Mesendoderm (in vitro differentiated cells): ENCODE measurements at regions not wholly inside any gene's neighbourhood (a gene's known extent, or its start where the extent isn't known, plus 50 kb on each side); places are given as distances from the start of the nearest gene placed in this dataset.

ENCODE experiments used
- DNase-seq: peaks from one replicate; pipeline ENCODE4 v3.0.0; 2013
- H2AK5ac ChIP-seq: 2 replicates; pipeline ENCODE4 v1.6.1; 2013; ENCODE audit warnings: low read length, inconsistent platforms
- H2BK120ac ChIP-seq: 2 replicates; pipeline ENCODE4 v1.6.1; 2013; ENCODE audit warnings: low read depth, mild to moderate bottlenecking, low read length, moderate library complexity, mixed read lengths
- H2BK15ac ChIP-seq: replicated peaks from 2 replicates; pipeline ENCODE4 v1.6.1; 2013; ENCODE audit warnings: low read depth, mild to moderate bottlenecking, moderate library complexity
- H2BK5ac ChIP-seq: 2 replicates; pipeline ENCODE4 v1.6.1; 2013; ENCODE audit warnings: low read length, inconsistent platforms
- H3K18ac ChIP-seq: 2 replicates; pipeline ENCODE4 v1.6.1; 2013; ENCODE audit warnings: mild to moderate bottlenecking, low read length, mixed read lengths
- H3K23ac ChIP-seq: one replicate; pipeline ENCODE4 v1.6.1; 2013; ENCODE audit warnings: low read length
- H3K27ac ChIP-seq: 2 replicates; pipeline ENCODE4 v1.5.1; 2013; ENCODE audit warnings: low read depth, mild to moderate bottlenecking, inconsistent platforms, low read length, moderate library complexity
- H3K27me3 ChIP-seq: 2 replicates; pipeline ENCODE4 v1.6.1; 2013; ENCODE audit warnings: low read length, control low read depth, mild to moderate bottlenecking, inconsistent platforms; ENCODE audit not compliant: insufficient read depth, poor library complexity
- H3K36me3 ChIP-seq: 2 replicates; pipeline ENCODE4 v1.6.1; 2013; ENCODE audit warnings: low read length, inconsistent platforms; ENCODE audit not compliant: control insufficient read depth, insufficient read depth
- H3K4ac ChIP-seq: one replicate; pipeline ENCODE4 v1.6.1; 2013; ENCODE audit warnings: low read depth, mild to moderate bottlenecking, low read length, moderate library complexity
- H3K4me1 ChIP-seq: 2 replicates; pipeline ENCODE4 v1.6.1; 2013; ENCODE audit warnings: low read depth, low read length, inconsistent platforms; ENCODE audit not compliant: control insufficient read depth
- H3K4me2 ChIP-seq: 2 replicates; pipeline ENCODE4 v1.6.1; 2013; ENCODE audit warnings: low read length
- H3K4me3 ChIP-seq: 2 replicates; pipeline ENCODE4 v1.5.1; 2013; ENCODE audit warnings: mild to moderate bottlenecking, low read length
- H3K56ac ChIP-seq: one replicate; pipeline ENCODE4 v1.6.1; 2013; ENCODE audit warnings: low read length
- H3K79me1 ChIP-seq: 2 replicates; pipeline ENCODE4 v1.6.1; 2013; ENCODE audit warnings: low read length, inconsistent platforms
- H3K79me2 ChIP-seq: 2 replicates; pipeline ENCODE4 v1.6.1; 2013; ENCODE audit warnings: mild to moderate bottlenecking, low read length; ENCODE audit not compliant: control insufficient read depth, insufficient read depth
- H3K9ac ChIP-seq: 2 replicates; pipeline ENCODE4 v1.6.1; 2013; ENCODE audit warnings: low read length, inconsistent platforms
- H4K5ac ChIP-seq: one replicate; pipeline ENCODE4 v1.6.1; 2013; ENCODE audit warnings: low read length
- H4K8ac ChIP-seq: one replicate; pipeline ENCODE4 v1.6.1; 2013; ENCODE audit warnings: low read depth, mild to moderate bottlenecking, control low read depth, low read length, moderate library complexity
- WGBS: extraction: QIAGEN DNeasy Blood & Tissue Kit; methylation state at CpG from one replicate; pipeline ENCODE4 v1.1.7; 2013; ENCODE audit warnings: low lambda C conversion rate, missing lambda C conversion rate; ENCODE audit not compliant: insufficient coverage; ENCODE audit errors: extremely low coverage; 5-methylcytosine and 5-hydroxymethylcytosine counted together

DNA sequence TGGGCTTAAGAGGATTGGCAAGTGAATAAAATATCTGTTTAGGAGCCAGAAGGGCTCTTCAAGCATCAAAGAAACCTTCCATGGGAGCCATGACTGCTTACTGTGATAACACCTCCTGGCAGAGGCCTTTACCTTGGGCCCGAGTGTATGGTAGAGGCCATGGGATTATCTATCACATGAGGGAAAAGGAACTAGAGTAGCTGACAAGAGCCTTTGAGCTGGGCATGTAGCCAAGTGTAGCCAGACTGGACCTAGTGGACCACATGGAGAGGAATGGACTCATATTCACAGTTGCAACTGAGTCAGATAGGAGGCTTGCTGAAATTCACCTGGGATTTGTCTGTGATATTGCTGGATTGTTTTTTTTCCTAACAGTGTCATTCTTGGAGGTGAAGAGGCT is 276.0 kb upstream of the ZFHX3 start:
- no peak overlapping the region for H3K18ac ChIP-seq
- no peak overlapping the region for H2BK15ac ChIP-seq
- H3K36me3 ChIP-seq = no peaks in the 10 kb centered on the region
- no peaks in the 10 kb centered on the region for H3K79me2 ChIP-seq
- no peak overlapping the region for H3K4ac ChIP-seq
- no peaks in the 10 kb centered on the region for H3K4me1 ChIP-seq
- no CpG with 5 or more reads among the region's 1 CpG for WGBS
- no peak overlapping the region for H3K4me3 ChIP-seq
- no peak overlapping the region for H3K56ac ChIP-seq
- H3K79me1 ChIP-seq = no peaks in the 10 kb centered on the region
- no peak overlapping the region for H2AK5ac ChIP-seq
- no peak for DNase-seq
- no peak overlapping the region for H3K27ac ChIP-seq
- H3K4me2 ChIP-seq = no peak overlapping the region
- H4K8ac ChIP-seq = no peak overlapping the region
- no peak overlapping the region for H3K9ac ChIP-seq
- H2BK5ac ChIP-seq = no peak overlapping the region
- H2BK120ac ChIP-seq = no peak overlapping the region
- H4K5ac ChIP-seq = no peak overlapping the region
- no peak overlapping the region for H3K23ac ChIP-seq
- no peaks in the 10 kb centered on the region for H3K27me3 ChIP-seq

DNA sequence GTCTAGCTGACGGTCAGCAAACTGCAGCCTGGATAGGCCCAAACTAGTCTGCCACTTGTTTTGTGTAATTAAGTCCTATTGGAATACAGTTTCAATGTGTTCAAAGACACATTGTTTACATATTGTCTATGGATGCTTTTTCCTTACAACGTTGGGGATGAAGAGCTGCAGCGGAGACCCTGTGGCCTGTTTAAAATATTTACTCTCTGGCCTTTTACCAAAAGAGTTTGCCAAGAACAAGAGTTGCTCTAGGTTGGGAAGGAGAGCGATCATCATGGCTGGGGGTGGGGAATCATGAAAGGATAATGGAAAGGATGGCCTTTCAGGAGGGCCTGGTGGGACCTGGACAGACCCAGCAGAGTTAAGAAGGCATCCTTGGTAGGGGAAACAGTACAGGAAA is 274.9 kb upstream of the ZFHX3 start:
- H4K8ac ChIP-seq = no peak overlapping the region
- WGBS = no CpG with 5 or more reads among the region's 4 CpGs
- no peaks in the 10 kb centered on the region for H3K36me3 ChIP-seq
- no peaks in the 10 kb centered on the region for H3K79me1 ChIP-seq
- H3K4me2 ChIP-seq = no peak overlapping the region
- no peak overlapping the region for H2BK15ac ChIP-seq
- H3K18ac ChIP-seq = no peak overlapping the region
- no peaks in the 10 kb centered on the region for H3K27me3 ChIP-seq
- H2BK5ac ChIP-seq = no peak overlapping the region
- no peak overlapping the region for H3K4ac ChIP-seq
- H3K4me1 ChIP-seq = no peaks in the 10 kb centered on the region
- H3K27ac ChIP-seq = no peak overlapping the region
- H3K9ac ChIP-seq = no peak overlapping the region
- H3K56ac ChIP-seq = no peak overlapping the region
- no peak overlapping the region for H2BK120ac ChIP-seq
- H3K23ac ChIP-seq = no peak overlapping the region
- H4K5ac ChIP-seq = no peak overlapping the region
- no peak overlapping the region for H2AK5ac ChIP-seq
- no peak overlapping the region for H3K4me3 ChIP-seq
- DNase-seq = no peak
- no peaks in the 10 kb centered on the region for H3K79me2 ChIP-seq

DNA sequence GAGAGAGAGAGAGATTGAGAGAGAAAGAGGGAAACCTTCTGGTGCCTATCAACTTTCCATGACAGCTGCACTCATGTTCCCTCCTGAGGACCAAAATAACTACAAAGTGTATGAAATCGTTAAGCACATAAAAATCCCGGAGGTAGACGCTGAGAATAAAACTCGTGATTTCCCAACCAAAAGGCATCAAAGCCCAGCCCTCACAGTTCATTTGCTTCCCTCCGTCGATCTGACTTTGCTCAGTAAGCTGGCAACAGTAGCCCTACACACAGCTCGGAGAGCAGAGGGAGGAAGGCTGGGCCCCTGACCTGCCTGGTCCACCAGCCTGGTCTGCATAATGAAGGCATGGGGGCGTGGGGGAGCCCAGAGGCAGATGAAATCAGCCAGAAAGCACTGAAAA is 273.9 kb upstream of the ZFHX3 start:
- Histone ChIP-seq H3K4me1 (no peaks in the 10 kb centered on the region), H2BK15ac (no peak overlapping the region), H4K5ac (no peak overlapping the region), H2AK5ac (no peak overlapping the region), H3K4me2 (no peak overlapping the region), H3K9ac (no peak overlapping the region), H3K56ac (no peak overlapping the region), H3K79me2 (no peaks in the 10 kb centered on the region), H3K79me1 (no peaks in the 10 kb centered on the region), H2BK5ac (no peak overlapping the region), H3K36me3 (no peaks in the 10 kb centered on the region), H3K18ac (no peak overlapping the region), H3K4ac (no peak overlapping the region), H3K23ac (no peak overlapping the region), H3K4me3 (no peak overlapping the region), H4K8ac (no peak overlapping the region), H3K27ac (no peak overlapping the region), H2BK120ac (no peak overlapping the region), H3K27me3 (no peaks in the 10 kb centered on the region)
- no CpG with 5 or more reads among the region's 8 CpGs for WGBS
- no peak for DNase-seq

- no peak overlapping the region for H2AK5ac ChIP-seq
- no peak overlapping the region for H2BK15ac ChIP-seq
- no peak overlapping the region for H3K4ac ChIP-seq
- H3K79me2 ChIP-seq = no peaks in the 10 kb centered on the region
- WGBS = no CpG with 5 or more reads among the region's 8 CpGs
- H3K4me2 ChIP-seq = no peak overlapping the region
- H3K18ac ChIP-seq = no peak overlapping the region
- H4K8ac ChIP-seq = no peak overlapping the region
- peak; percentile 23 for DNase-seq
- H2BK5ac ChIP-seq = no peak overlapping the region
- no peaks in the 10 kb centered on the region for H3K79me1 ChIP-seq
- H3K4me3 ChIP-seq = no peak overlapping the region
- no peaks in the 10 kb centered on the region for H3K4me1 ChIP-seq
- no peak overlapping the region for H2BK120ac ChIP-seq
- H3K27ac ChIP-seq = no peak overlapping the region
- no peak overlapping the region for H3K9ac ChIP-seq
- no peaks in the 10 kb centered on the region for H3K27me3 ChIP-seq
- H3K23ac ChIP-seq = no peak overlapping the region
- no peaks in the 10 kb centered on the region for H3K36me3 ChIP-seq
- no peak overlapping the region for H3K56ac ChIP-seq
- no peak overlapping the region for H4K5ac ChIP-seq
Measured at GRCh38 chr16:73319737-73320136, 271.8 kb upstream of the ZFHX3 start.

DNA sequence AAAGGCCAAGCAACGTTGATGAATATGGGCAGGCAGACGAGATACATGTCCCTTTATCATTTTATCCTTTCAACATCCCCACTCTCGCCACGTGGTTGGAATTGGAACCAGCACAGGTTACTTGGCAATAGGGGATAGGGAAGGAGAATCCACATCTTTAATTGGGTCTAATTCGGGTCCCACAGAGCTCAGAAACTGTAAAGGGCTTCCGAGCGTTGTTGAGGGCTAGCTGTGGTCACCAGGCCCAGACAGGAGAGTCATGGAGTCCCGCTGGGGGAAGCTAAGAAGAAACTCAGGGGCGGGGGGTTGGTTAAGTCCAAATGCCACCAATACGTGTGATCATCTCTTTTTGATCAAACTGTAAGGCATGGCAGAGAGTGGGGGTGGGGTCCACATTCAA is 271.3 kb upstream of the ZFHX3 start:
- H3K36me3 ChIP-seq = no peaks in the 10 kb centered on the region
- H3K27ac ChIP-seq = no peak overlapping the region
- no peak for DNase-seq
- H3K4ac ChIP-seq = no peak overlapping the region
- no peak overlapping the region for H2BK120ac ChIP-seq
- H3K4me2 ChIP-seq = no peak overlapping the region
- H3K27me3 ChIP-seq = no peaks in the 10 kb centered on the region
- no peak overlapping the region for H4K5ac ChIP-seq
- WGBS = no CpG with 5 or more reads among the region's 10 CpGs
- no peak overlapping the region for H3K4me3 ChIP-seq
- no peak overlapping the region for H4K8ac ChIP-seq
- H3K79me2 ChIP-seq = no peaks in the 10 kb centered on the region
- H3K9ac ChIP-seq = no peak overlapping the region
- H2BK5ac ChIP-seq = no peak overlapping the region
- no peaks in the 10 kb centered on the region for H3K79me1 ChIP-seq
- H3K23ac ChIP-seq = no peak overlapping the region
- no peak overlapping the region for H2BK15ac ChIP-seq
- H2AK5ac ChIP-seq = no peak overlapping the region
- no peak overlapping the region for H3K56ac ChIP-seq
- H3K4me1 ChIP-seq = no peaks in the 10 kb centered on the region
- no peak overlapping the region for H3K18ac ChIP-seq

- Histone ChIP-seq H3K4me3 (no peak overlapping the region), H4K5ac (no peak overlapping the region), H3K79me2 (no peaks in the 10 kb centered on the region), H3K79me1 (no peaks in the 10 kb centered on the region), H3K4ac (no peak overlapping the region), H3K36me3 (no peaks in the 10 kb centered on the region), H2BK120ac (no peak overlapping the region), H3K4me1 (no peaks in the 10 kb centered on the region), H3K4me2 (no peak overlapping the region), H2AK5ac (no peak overlapping the region), H3K56ac (no peak overlapping the region), H3K23ac (no peak overlapping the region), H3K27ac (no peak overlapping the region), H3K18ac (no peak overlapping the region), H3K27me3 (no peaks in the 10 kb centered on the region), H2BK5ac (no peak overlapping the region), H4K8ac (no peak overlapping the region), H2BK15ac (no peak overlapping the region), H3K9ac (no peak overlapping the region)
- WGBS = no CpG with 5 or more reads among the region's 12 CpGs
- no peak for DNase-seq
Measured at GRCh38 chr16:73317321-73317857, 269.5 kb upstream of the ZFHX3 start.
